ENCODE measurements at regions not wholly inside any gene's neighbourhood (a gene's known extent, or its start where the extent isn't known, plus 50 kb on each side); places are given as distances from the start of the nearest gene placed in this dataset.

DNA sequence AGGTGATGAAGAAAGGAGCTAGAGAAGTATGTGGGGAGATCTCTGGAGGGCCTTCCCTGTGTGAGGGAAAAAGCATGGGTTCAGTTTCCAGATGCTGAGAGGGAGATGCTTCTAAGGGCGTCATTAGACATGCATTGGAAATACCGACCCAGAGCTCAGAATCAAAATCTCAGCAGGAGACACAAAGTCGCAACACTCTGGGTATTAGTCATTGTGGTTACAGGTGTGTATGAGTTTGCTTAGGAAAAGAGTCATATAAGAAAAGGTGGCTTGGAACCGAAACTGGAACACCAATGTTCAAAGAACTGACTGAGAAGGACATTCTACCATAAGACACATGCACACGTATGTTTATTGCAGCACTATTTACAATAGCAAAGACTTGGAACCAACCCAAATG lies 477.1 kb downstream of the FBXO15 start:
- H3K27ac ChIP-seq = no peak overlapping the region
- H3K27me3 ChIP-seq = no peaks in the 10 kb centered on the region
- H3K36me3 ChIP-seq = no peaks in the 10 kb centered on the region
- intact Hi-C loops (cut with DNase I; ENCODE audit: low total_unique reads) = no loop called here
- DNase-seq = no peak
- TF ChIP-seq, protein P1, sequence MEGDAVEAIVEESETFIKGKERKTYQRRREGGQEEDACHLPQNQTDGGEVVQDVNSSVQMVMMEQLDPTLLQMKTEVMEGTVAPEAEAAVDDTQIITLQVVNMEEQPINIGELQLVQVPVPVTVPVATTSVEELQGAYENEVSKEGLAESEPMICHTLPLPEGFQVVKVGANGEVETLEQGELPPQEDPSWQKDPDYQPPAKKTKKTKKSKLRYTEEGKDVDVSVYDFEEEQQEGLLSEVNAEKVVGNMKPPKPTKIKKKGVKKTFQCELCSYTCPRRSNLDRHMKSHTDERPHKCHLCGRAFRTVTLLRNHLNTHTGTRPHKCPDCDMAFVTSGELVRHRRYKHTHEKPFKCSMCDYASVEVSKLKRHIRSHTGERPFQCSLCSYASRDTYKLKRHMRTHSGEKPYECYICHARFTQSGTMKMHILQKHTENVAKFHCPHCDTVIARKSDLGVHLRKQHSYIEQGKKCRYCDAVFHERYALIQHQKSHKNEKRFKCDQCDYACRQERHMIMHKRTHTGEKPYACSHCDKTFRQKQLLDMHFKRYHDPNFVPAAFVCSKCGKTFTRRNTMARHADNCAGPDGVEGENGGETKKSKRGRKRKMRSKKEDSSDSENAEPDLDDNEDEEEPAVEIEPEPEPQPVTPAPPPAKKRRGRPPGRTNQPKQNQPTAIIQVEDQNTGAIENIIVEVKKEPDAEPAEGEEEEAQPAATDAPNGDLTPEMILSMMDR (IDR thresholded peaks at IDR 0.05) = no peak
- no peak for TF ChIP-seq POLR2A (IDR thresholded peaks at IDR 0.05)
- no peaks in the 10 kb centered on the region for H3K4me1 ChIP-seq
- no peaks in the 10 kb centered on the region for H3K9me3 ChIP-seq
- no peak overlapping the region for H3K4me3 ChIP-seq

DNA sequence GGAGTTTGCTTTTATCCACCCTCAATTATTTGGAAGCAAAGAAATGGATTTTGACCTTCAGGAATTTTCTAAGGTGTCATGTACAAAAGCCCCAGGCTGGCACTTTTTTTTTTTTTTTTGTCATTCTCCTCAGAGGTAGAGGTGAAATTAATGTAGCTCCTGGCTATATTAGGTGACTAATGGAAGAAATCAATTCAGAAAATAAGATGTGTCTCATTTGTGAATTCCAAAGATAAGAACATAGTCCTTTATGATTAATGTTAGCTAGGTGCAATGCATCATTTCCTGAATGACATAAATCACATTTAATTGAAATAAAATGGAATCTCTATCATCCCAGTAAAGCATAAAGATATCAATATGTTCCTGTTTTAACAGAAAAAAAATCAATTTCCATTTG lies 477.6 kb downstream of the FBXO15 start:
- Histone ChIP-seq H3K4me3 (no peak overlapping the region), H3K9me3 (no peaks in the 10 kb centered on the region), H3K36me3 (no peaks in the 10 kb centered on the region), H3K4me1 (no peaks in the 10 kb centered on the region), H3K27me3 (no peaks in the 10 kb centered on the region), H3K27ac (no peak overlapping the region)
- TF ChIP-seq, protein P1 (IDR thresholded peaks at IDR 0.05) = no peak
- no peak for TF ChIP-seq POLR2A (IDR thresholded peaks at IDR 0.05)
- DNase-seq = no peak
- intact Hi-C loops (cut with DNase I; ENCODE audit: low total_unique reads) = no loop called here

DNA sequence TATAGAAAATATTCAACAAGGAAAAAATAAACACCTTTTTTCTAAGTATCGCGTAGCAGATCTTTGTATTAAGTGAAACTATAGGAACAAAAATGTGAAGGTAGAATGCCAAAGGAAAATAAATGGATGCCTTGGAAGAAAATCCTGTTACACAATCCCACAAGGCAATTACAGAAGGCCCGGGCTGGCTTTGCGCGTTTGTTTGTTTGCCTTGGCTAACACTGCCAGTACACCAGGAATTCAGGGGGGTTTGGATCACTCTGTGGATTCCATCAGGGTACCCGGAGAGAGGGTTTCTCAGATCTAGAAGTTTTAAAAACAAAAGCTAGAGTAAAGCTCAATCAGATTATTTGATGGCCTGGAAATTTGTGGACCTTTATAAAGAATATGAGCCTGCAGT lies 478.3 kb downstream of the FBXO15 start:
- Histone ChIP-seq H3K9me3 (no peaks in the 10 kb centered on the region), H3K4me1 (no peaks in the 10 kb centered on the region), H3K36me3 (no peaks in the 10 kb centered on the region), H3K4me3 (no peak overlapping the region), H3K27me3 (no peaks in the 10 kb centered on the region), H3K27ac (no peak overlapping the region)
- DNase-seq = no peak
- intact Hi-C loops (cut with DNase I; ENCODE audit: low total_unique reads) = no loop called here
- TF ChIP-seq, protein P1 (IDR thresholded peaks at IDR 0.05) = no peak
- TF ChIP-seq POLR2A (IDR thresholded peaks at IDR 0.05) = no peak

DNA sequence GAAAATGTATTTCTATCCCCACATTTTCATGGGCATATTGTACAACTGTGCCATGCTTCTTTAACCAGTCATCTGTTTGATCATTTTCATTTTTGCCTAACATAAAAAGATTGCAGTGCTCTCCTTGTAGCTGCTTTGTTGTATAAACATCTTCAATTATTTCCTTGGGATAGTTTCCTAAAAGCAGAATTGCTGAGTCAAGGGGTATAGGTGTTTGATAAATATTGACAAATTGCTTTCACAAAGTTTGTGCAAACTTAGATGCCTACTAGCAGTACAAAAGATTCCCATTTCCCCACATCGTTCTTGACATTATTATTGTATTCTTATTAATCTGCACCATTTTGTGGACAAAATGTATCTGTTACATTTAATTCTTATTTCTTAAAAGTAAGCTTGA lies 479.6 kb downstream of the FBXO15 start:
- no peaks in the 10 kb centered on the region for H3K4me1 ChIP-seq
- no peak overlapping the region for H3K4me3 ChIP-seq
- no peak for DNase-seq
- H3K36me3 ChIP-seq = no peaks in the 10 kb centered on the region
- intact Hi-C loops (cut with DNase I; ENCODE audit: low total_unique reads) = no loop called here
- TF ChIP-seq POLR2A (IDR thresholded peaks at IDR 0.05) = no peak
- TF ChIP-seq, protein P1 (IDR thresholded peaks at IDR 0.05) = no peak
- H3K27me3 ChIP-seq = no peaks in the 10 kb centered on the region
- H3K27ac ChIP-seq = no peak overlapping the region
- no peaks in the 10 kb centered on the region for H3K9me3 ChIP-seq

DNA sequence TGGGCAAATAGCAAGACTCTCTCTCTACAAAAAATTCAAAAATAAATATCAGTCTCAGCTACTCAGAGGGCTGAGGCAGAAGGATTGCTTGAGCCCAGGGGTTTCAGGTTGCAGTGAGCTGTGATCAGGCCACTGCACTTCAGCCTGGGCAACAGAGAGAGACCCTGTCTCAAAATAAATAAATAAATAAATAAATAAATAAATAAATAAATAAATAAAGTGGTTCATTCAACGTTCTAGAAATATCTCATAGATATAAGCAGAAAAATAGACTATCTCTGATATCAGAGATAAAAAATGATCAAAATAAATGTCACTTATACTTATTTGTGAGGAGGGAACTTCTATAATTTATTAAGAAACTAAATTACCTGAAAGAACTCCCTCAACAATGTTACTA lies 480.9 kb downstream of the FBXO15 start:
- Histone ChIP-seq H3K27ac (no peak overlapping the region), H3K27me3 (no peaks in the 10 kb centered on the region), H3K36me3 (no peaks in the 10 kb centered on the region), H3K4me1 (no peaks in the 10 kb centered on the region), H3K9me3 (no peaks in the 10 kb centered on the region), H3K4me3 (no peak overlapping the region)
- no peak for DNase-seq
- TF ChIP-seq, protein P1 (IDR thresholded peaks at IDR 0.05) = no peak
- no peak for TF ChIP-seq POLR2A (IDR thresholded peaks at IDR 0.05)
- intact Hi-C loops (cut with DNase I; ENCODE audit: low total_unique reads) = no loop called here
